HG02885 (cell line): ENCODE measurements at regions not wholly inside any gene's neighbourhood (a gene's known extent, or its start where the extent isn't known, plus 50 kb on each side); places are given as distances from the start of the nearest gene placed in this dataset.

Source experiments
- ATAC-seq: cut with Tn5 transposase; IDR thresholded peaks from one replicate; pipeline ENCODE4 v1.9.1; 2021; ENCODE audit warnings: mild to moderate bottlenecking; ENCODE audit not compliant: unreplicated experiment, poor library complexity

DNA sequence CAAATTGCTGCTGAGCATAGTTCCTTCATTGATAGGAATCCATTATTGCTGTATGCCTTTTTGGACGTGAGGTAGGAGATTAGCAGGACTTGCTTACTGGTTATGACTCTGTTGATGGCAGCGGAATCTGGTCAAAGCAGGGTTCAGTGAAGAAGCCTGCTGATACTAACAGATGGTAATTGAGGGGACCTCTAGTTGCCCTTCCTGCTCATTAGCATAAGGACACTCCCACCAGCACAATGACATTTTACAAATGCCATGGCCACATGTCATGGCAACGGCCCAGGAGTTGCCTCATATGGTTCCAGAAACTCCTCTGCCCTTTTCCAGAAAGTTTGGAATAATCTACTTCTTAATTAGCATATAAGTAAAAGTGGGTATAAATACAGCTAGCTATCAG lies 417.5 kb downstream of the CDC14C start:
- no peak for ATAC-seq

- no peak for ATAC-seq
Measured at GRCh38 chr7:49344556-49344955, 420.2 kb downstream of the CDC14C start.

DNA sequence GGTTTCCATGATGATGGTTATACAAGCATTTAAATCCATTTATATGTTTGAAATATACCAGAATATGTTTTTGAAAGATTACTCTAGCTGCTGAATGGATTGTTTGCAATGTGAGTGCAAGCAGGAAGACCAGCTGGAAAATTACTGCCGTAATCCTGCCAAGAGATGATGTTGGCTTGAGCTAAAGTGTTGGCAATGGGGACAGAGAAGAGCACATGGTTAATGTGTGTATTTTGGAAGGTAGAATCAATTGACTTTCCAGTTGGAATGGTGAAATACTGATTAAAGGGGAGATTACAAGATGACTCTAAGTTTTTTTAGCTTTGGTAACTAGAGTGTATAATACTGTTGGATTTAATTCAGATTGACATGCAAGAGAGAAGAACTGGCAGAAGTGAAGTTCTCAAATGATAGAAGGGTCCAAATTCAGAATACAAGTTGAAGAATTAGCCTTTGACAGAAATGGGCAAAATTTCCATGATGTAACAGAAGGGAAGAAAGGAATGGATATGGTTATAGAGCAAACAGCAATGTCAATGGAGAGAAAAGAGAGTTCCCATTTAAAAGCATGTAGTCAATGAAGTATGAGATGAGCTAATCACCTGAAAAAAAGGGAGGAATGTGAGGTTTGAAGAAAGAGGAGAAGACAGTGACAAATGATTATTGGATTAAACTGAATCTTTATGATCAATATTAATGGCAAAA lies 422.0 kb downstream of the CDC14C start:
- ATAC-seq, result no peak

GRCh38 chr7:49367072-49367471 lies 406.4 kb upstream of the VWC2 start:
- ATAC-seq, result no peak

DNA sequence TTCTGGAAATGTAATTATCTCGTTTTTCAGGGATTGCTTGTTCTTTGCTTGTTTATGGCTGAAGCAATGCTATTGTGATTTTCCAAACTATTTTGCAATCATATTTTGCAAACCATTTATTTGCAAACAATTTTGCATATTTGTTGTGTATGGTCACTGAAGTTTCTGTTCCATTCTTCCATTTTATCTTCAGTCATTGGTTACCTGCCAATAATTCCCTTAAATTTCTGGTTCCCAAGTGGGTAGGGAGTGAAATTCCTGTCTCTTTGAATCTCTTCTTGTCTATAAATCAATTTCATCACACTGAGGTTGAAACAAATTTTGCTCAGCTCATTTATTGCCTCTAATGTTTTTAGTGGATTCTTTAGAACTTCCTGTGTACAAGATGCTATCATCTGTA lies 401.7 kb upstream of the VWC2 start:
- no peak for ATAC-seq

GRCh38 chr7:49376817-49377375 lies 396.5 kb upstream of the VWC2 start:
- ATAC-seq, result no peak

DNA sequence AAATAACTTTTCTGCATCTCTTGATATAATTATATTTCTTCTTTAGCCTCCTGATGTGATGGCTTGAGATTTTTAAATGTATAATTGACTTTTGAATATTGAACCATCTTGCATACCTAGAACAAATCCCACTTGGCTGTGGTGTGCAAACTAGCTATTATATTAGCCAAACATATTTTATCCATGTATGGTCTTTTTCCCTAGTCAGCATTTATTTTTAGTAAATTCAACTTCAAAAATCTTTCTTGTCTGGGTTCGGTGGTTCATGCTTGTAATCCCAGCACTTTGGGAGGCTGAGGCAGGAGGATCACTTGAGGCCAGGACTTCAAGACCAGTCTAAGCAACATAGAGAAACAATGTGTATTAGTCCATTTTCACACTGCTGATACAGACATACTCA lies 386.6 kb upstream of the VWC2 start:
- no peak for ATAC-seq

DNA sequence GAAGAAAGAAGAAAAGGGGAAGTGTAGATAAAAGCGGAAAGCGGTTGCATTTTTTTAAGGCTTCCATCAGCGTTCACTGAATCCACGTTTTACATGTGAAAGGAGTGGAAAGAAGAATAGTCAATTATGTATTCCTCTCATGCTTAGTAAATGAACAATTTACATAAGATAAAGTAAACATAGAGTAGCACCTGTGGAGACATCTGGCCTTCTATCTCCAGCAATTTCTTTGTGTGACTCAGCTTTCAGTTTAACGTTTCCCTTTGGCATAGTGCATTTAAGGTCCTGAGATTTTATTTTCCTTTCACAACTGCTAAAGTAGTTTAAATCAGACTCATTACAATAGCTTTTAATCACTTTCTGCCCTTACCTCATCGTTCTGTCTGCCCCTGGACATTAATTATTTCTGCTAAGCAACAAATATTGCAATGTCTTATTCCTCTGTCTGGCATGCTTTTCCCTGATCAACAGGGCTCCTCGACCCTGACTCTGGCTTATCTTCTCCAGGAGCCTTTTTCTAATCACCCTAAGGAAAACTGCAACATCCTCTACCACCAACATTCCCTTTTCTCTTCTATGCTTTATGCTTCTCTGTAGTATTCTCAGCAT lies 383.5 kb upstream of the VWC2 start:
- no peak for ATAC-seq

GRCh38 chr7:49396229-49396628 lies 377.2 kb upstream of the VWC2 start:
- ATAC-seq, result no peak

DNA sequence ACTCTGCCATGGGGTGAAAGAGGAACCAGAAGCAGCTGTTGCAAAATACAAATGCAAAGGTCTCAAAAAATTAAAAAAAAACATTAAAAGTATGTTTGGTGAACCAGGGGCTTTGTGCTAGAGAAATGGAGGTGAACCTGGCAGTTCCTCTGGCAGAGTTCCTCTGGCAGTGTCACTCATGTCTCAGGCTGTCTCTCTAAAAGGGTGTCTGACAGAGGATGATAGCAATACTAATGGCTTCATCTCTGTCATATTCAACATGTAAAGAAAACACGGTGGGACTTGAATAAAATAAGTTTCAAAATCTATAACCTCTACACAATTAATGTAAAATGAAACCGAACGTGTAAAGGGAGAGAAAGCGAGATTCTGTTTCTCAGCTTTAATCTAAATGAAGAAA lies 375.7 kb upstream of the VWC2 start:
- no peak for ATAC-seq

GRCh38 chr7:49398236-49398635 lies 375.2 kb upstream of the VWC2 start:
- no peak for ATAC-seq

DNA sequence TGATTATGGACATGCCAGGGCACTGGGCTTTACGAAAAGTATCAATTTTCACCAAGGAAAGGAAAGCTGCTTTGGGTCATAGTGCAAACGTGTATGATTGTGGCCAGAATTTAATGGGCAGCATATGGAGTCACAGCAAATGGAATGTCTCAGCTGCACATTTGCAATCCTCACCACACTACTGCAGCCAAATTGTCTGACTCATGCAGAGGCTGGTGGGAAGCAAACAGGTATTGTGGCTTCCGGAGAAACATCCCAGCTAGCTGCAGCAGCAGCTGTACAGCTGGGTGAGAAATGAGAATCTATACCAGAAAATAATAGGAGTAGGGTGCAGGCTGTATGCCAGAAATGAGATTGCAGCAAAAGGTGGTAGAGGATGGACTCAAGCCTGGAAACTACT lies 374.7 kb upstream of the VWC2 start:
- ATAC-seq, result no peak

DNA sequence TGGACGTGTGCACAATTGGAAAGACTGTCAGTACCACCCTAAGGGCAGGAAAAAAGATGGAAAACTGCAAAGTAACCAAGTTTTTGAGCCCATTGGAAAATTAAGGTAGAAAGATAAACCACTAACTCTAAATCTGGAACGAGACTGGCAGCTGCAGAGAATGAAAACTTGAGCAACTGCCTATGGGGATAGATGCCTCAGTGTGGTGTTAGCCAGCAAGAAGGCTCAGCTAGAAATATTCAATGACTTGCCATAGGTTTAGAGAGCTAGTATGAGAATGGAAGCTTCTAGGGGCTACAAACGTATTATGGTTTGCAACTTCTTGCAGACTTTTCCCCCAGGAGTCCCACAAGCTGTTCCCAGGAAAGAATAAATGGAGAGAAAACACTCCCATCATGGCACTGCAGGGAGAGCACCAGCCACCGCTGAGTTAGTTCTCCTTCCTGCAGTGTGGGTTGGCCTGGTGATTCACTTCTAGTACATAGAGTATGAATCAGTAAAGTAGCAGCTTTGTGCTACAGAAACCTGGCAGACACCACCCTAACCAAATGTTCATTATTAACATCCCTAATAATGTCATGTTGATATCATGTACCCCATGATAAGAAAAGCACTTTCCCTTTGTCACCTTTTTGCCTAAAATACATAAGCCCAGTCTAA lies 372.4 kb upstream of the VWC2 start:
- ATAC-seq, result no peak

GRCh38 chr7:49403844-49404243 lies 369.6 kb upstream of the VWC2 start:
- ATAC-seq, result no peak

GRCh38 chr7:49407205-49407604 lies 366.2 kb upstream of the VWC2 start:
- ATAC-seq, result no peak

- ATAC-seq, result no peak
Measured at GRCh38 chr7:49417034-49417433, 356.4 kb upstream of the VWC2 start.

- no peak for ATAC-seq
Measured at GRCh38 chr7:49418963-49419362, 354.5 kb upstream of the VWC2 start.

- ATAC-seq, result no peak
Measured at GRCh38 chr7:49422564-49422963, 350.9 kb upstream of the VWC2 start.

GRCh38 chr7:49424109-49424508 lies 349.3 kb upstream of the VWC2 start:
- ATAC-seq, result no peak

- ATAC-seq, result no peak
Measured at GRCh38 chr7:49425277-49425818, 348.1 kb upstream of the VWC2 start.

GRCh38 chr7:49432254-49432653 lies 341.2 kb upstream of the VWC2 start:
- no peak for ATAC-seq
